LNCaP clone FGC (cell line): ENCODE measurements at regions not wholly inside any gene's neighbourhood (a gene's known extent, or its start where the extent isn't known, plus 50 kb on each side); places are given as distances from the start of the nearest gene placed in this dataset.

Experiments
- DNase-seq: peaks from one replicate; pipeline ENCODE4 v3.0.0-alpha.2; 2011; ENCODE audit warnings: low read depth
- H3K4me3 ChIP-seq: 2 replicates; pipeline ENCODE4 v1.5.1; 2011; ENCODE audit warnings: mild to moderate bottlenecking, low read depth, low read length, control low read depth
- CTCF ChIP-seq: IDR thresholded peaks from 2 replicates; pipeline ENCODE4 v1.5.1; 2012; ENCODE audit warnings: mild to moderate bottlenecking; ENCODE audit not compliant: control insufficient read depth, insufficient read depth; ENCODE audit errors: extremely low read depth

DNA sequence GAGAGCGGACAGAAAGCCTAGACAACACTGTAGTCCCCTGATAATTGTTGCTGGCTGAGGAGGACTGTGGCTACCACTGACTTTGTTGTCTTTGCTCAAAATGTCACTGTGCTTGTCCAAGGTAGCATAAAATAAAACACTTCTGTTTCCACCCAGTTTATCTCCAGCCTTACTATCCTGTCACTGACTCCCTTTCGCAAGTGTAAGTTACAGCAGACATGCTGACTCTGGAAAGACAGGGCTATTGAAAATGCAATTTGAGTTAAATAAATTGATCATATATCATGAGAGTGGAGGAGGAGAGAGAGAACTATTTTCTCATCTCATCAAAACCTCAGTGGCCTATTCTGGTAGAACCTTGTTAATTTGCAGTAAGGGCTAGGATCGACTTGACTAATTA lies 138.0 kb upstream of the KIRREL3 start:
- DNase-seq = no peak
- no peak overlapping the region for H3K4me3 ChIP-seq
- TF ChIP-seq CTCF = no peak

GRCh38 chr11:127137771-127138280 lies 137.3 kb upstream of the KIRREL3 start:
- no peak overlapping the region for H3K4me3 ChIP-seq
- DNase-seq = no peak
- no peak for TF ChIP-seq CTCF

GRCh38 chr11:127136438-127136837 lies 135.9 kb upstream of the KIRREL3 start:
- DNase-seq = no peak
- no peak for TF ChIP-seq CTCF
- no peak overlapping the region for H3K4me3 ChIP-seq

- no peak overlapping the region for H3K4me3 ChIP-seq
- no peak for DNase-seq
- no peak for TF ChIP-seq CTCF
Observed at GRCh38 chr11:127135256-127135655, 134.7 kb upstream of the KIRREL3 start.

DNA sequence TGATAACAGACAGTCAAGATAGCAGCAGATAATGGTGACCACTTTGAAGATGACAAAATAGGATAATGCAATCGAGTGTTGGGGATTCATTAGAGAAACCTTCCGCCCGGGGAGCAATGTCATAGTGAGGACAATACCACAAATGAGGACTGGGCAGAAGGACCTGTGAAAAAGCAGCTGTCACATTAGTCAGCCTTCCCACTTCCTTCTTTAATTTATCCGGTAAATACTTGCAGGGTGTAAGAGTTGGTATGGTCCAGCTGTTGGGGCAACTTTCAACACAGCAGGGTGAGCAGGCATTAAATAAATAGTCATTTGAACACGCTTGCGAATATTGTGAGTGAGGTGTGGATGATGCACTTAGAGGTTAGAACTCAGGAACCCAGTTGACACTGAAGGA lies 132.5 kb upstream of the KIRREL3 start:
- TF ChIP-seq CTCF = no peak
- DNase-seq = no peak
- H3K4me3 ChIP-seq = no peak overlapping the region

DNA sequence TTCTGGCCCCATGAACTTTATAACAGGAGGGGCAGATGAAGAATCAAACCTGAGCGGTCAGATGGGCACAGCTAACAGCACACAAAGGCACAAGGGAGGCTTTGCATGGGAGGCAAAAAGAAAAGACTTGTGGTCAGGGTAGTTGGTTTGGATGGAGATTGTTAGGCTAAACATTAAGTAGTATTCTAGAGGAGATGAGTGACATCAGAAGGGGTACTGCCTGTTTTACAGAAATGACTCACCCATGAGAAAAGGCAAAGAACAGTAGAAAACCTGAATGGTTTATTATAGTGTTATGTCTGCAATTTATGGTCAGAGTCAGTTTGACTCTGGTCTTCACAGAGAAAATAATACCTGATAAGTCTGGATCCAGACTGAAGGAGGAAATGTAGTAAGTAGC lies 129.8 kb upstream of the KIRREL3 start:
- TF ChIP-seq CTCF = no peak
- no peak overlapping the region for H3K4me3 ChIP-seq
- no peak for DNase-seq

DNA sequence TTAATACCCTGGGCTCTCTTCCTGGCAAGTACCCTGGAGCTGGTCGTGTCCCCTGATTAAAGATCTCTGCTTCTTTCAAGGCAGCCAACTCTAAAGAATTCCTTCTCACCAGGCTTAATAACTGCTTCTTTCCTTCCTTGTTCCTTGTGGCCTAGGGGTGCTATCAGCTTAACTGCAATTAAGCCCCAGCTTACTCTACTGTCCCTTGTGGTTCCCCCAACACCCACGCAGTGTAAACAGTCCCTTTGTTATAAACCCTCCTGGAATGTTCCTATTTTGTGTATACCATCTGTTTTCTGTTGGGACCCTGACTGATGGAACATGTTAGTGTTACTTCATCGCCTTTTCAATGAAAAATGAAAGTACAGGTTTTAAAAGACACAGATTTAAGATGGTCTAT lies 126.4 kb upstream of the KIRREL3 start:
- no peak for TF ChIP-seq CTCF
- no peak overlapping the region for H3K4me3 ChIP-seq
- no peak for DNase-seq
